AG04449 (cell line): ENCODE measurements at regions not wholly inside any gene's neighbourhood (a gene's known extent, or its start where the extent isn't known, plus 50 kb on each side); places are given as distances from the start of the nearest gene placed in this dataset.

ENCODE experiments used
- CTCF ChIA-PET: fragments of 350-600 bp; formaldehyde crosslinking; extraction: SDS; loops from one replicate; lab custom pipeline; 2021; ENCODE audit warnings: antibody characterized with exemption; lab: Yijun Ruan, JAX
- POLR2A ChIA-PET: fragments of 400-600, 350-600 bp; formaldehyde crosslinking; extraction: SDS; loops from one replicate; lab custom pipeline; 2020; ENCODE audit warnings: antibody characterized with exemption, inconsistent platforms; lab: Yijun Ruan, JAX
- DNase-seq: peaks from one replicate; pipeline ENCODE4 v3.0.0-alpha.2; 2010; ENCODE audit warnings: low read depth, low spot score
- H3K4me3 ChIP-seq: 2 replicates; pipeline ENCODE4 v1.5.1; 2011; ENCODE audit warnings: low read depth, mild to moderate bottlenecking, control low read depth, low read length
- CTCF ChIP-seq: IDR thresholded peaks from one replicate; pipeline ENCODE4 v1.5.1; 2011; ENCODE audit warnings: mild to moderate bottlenecking, moderate library complexity, low read length, control low read depth, inconsistent platforms; ENCODE audit not compliant: insufficient read depth; ENCODE audit errors: missing control alignments

GRCh38 chr4:38287101-38287851 is 327.1 kb downstream of the PTTG2 start:
- ChIA-PET POLR2A (no interaction called here), CTCF (interaction anchor here (1.1 kb wide), 1 partner anchor 388 kb away, joined by 4 read pairs; no protein-coding TSS in a partner anchor)
- no peak for TF ChIP-seq CTCF
- no peak overlapping the region for H3K4me3 ChIP-seq
- no peak for DNase-seq

- DNase-seq, result no peak
- no peak for TF ChIP-seq CTCF
- ChIA-PET POLR2A (no interaction called here), CTCF (no interaction called here)
- no peak overlapping the region for H3K4me3 ChIP-seq
These were observed 329.4 kb downstream of the PTTG2 start for GRCh38 chr4:38289553-38289952.

GRCh38 chr4:38290366-38290765 is 330.2 kb downstream of the PTTG2 start:
- no peak for TF ChIP-seq CTCF
- ChIA-PET POLR2A (no interaction called here), CTCF (interaction anchor here (0.7 kb wide), 1 partner anchor 17 kb away, joined by 3 read pairs; no protein-coding TSS in a partner anchor)
- DNase-seq, result no peak
- H3K4me3 ChIP-seq, result no peak overlapping the region

- H3K4me3 ChIP-seq, result no peak overlapping the region
- CTCF ChIA-PET, result interaction anchor here (0.7 to 1.2 kb wide), 2 partner anchors 17 to 29 kb away, joined by 3 read pairs; no protein-coding TSS in a partner anchor
- DNase-seq, result no peak
- TF ChIP-seq CTCF, result no peak
- POLR2A ChIA-PET, result no interaction called here
These were observed 330.7 kb downstream of the PTTG2 start for GRCh38 chr4:38290914-38291313.

- POLR2A ChIA-PET, result interaction anchor here (0.6 kb wide), 1 partner anchor 30 kb away, joined by 3 read pairs; no protein-coding TSS in a partner anchor
- CTCF ChIA-PET, result interaction anchor here (1.6 kb wide), 1 partner anchor 14 kb away, joined by 4 read pairs; no protein-coding TSS in a partner anchor
These were observed 332.3 kb downstream of the PTTG2 start for GRCh38 chr4:38292529-38292928.

GRCh38 chr4:38294238-38294637 is 334.0 kb downstream of the PTTG2 start:
- DNase-seq, result no peak
- ChIA-PET POLR2A (no interaction called here), CTCF (no interaction called here)
- no peak for TF ChIP-seq CTCF
- no peak overlapping the region for H3K4me3 ChIP-seq

More at GRCh38 chr4:38292529-38292928, 332.3 kb downstream of the PTTG2 start:
- DNase-seq, result no peak
- H3K4me3 ChIP-seq, result no peak overlapping the region
- no peak for TF ChIP-seq CTCF
